ENCODE measurements at regions not wholly inside any gene's neighbourhood (a gene's known extent, or its start where the extent isn't known, plus 50 kb on each side); places are given as distances from the start of the nearest gene placed in this dataset.
A peak's percentile ranks its signal among the peaks of the same experiment; 100 is the strongest.

DNA sequence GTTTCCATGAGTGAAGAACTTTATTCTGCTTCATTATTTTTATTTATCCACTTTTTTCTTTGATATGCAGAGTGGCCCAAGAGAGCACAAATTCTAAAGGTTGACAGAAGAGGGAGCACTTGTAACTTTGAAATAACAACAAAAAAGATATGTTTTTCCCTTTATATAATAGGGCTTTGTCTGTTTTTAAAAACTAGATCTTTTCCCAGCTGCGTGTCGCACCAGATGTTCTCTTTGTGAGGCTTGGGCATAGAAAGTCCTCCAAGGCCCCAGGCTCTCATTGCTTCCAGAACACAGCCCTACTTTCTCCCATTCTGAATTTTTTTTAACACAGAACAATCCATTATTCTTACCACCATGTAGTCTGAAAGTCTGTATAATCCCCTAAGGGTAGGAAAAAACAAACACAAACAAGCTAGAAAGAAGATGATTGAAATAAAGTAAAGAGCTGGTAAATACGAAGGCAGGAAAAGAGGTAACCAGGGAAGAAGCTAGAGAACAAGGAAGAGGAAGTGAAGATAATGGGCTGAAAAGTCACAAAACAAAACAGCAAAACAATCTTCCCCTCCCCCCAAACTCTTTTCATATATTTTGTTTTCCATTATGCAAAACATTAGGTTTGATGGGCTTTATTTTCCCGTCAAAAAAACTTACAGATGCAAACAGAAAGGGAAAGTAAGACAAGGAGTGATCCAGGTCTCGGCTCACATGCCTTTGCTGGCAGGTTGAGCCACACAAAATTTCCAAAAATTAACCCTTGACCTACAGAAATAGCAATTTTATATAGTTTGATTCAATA, 160.4 kb downstream of the ABCA8 start:
- Histone ChIP-seq H2AFZ (ENCODE audit: low read depth) (no peak overlapping the region), H3K27me3 (ENCODE audit: insufficient read depth, low read depth) (no peaks in the 10 kb centered on the region), H3K36me3 (ENCODE audit: insufficient read depth) (no peaks in the 10 kb centered on the region), H3K27ac (no peak overlapping the region), H3K4me3 (IDR thresholded peaks at IDR 0.05; ENCODE audit: insufficient read depth, low read depth, low read length) (no peak overlapping the region), H3K79me2 (ENCODE audit: insufficient read depth, low read depth) (no peaks in the 10 kb centered on the region), H3K4me2 (peak overlapping the region; percentile 13; the same call in 1 of the 2 replicates), H3K9ac (no peak overlapping the region), H3K4me1 (ENCODE audit: low read depth, poor library complexity, severe bottlenecking) (no peaks in the 10 kb centered on the region), H4K20me1 (ENCODE audit: insufficient read depth) (no peaks in the 10 kb centered on the region)
- TF ChIP-seq, protein P1, sequence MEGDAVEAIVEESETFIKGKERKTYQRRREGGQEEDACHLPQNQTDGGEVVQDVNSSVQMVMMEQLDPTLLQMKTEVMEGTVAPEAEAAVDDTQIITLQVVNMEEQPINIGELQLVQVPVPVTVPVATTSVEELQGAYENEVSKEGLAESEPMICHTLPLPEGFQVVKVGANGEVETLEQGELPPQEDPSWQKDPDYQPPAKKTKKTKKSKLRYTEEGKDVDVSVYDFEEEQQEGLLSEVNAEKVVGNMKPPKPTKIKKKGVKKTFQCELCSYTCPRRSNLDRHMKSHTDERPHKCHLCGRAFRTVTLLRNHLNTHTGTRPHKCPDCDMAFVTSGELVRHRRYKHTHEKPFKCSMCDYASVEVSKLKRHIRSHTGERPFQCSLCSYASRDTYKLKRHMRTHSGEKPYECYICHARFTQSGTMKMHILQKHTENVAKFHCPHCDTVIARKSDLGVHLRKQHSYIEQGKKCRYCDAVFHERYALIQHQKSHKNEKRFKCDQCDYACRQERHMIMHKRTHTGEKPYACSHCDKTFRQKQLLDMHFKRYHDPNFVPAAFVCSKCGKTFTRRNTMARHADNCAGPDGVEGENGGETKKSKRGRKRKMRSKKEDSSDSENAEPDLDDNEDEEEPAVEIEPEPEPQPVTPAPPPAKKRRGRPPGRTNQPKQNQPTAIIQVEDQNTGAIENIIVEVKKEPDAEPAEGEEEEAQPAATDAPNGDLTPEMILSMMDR (conservative IDR thresholded peaks at IDR 0.05; ENCODE audit: low read depth, low read length) = peak; percentile 54; the same call in 1 of the 2 replicates

DNA sequence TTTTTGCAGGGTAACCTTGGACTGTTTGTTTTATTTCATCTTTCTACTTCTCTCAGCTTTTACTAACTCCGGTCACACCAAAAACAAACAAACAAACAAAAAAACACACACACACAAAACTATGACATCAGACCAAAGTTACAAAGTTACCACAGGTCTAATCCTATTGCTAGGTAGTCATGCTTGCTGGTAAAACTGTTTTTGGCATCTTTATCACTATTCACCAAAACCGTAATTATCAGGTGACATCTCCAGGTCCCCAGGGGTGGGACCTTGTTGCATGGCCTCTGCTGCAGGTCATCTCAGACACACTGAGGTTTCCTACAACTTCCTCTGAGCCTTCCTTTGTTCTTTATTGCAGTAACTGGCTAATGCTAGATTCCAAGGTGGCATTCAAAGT, 162.3 kb downstream of the ABCA8 start:
- no peak overlapping the region for H3K4me3 ChIP-seq (IDR thresholded peaks at IDR 0.05; ENCODE audit: insufficient read depth, low read depth, low read length)
- no peaks in the 10 kb centered on the region for H3K4me1 ChIP-seq (ENCODE audit: low read depth, poor library complexity, severe bottlenecking)
- H3K4me2 ChIP-seq = no peak overlapping the region
- H3K27ac ChIP-seq = no peak overlapping the region
- no peaks in the 10 kb centered on the region for H4K20me1 ChIP-seq (ENCODE audit: insufficient read depth)
- no peaks in the 10 kb centered on the region for H3K36me3 ChIP-seq (ENCODE audit: insufficient read depth)
- no peaks in the 10 kb centered on the region for H3K79me2 ChIP-seq (ENCODE audit: insufficient read depth, low read depth)
- H3K9ac ChIP-seq = no peak overlapping the region
- TF ChIP-seq, protein P1 (conservative IDR thresholded peaks at IDR 0.05; ENCODE audit: low read depth, low read length) = no peak
- H2AFZ ChIP-seq (ENCODE audit: low read depth) = no peak overlapping the region
- H3K27me3 ChIP-seq (ENCODE audit: insufficient read depth, low read depth) = no peaks in the 10 kb centered on the region

DNA sequence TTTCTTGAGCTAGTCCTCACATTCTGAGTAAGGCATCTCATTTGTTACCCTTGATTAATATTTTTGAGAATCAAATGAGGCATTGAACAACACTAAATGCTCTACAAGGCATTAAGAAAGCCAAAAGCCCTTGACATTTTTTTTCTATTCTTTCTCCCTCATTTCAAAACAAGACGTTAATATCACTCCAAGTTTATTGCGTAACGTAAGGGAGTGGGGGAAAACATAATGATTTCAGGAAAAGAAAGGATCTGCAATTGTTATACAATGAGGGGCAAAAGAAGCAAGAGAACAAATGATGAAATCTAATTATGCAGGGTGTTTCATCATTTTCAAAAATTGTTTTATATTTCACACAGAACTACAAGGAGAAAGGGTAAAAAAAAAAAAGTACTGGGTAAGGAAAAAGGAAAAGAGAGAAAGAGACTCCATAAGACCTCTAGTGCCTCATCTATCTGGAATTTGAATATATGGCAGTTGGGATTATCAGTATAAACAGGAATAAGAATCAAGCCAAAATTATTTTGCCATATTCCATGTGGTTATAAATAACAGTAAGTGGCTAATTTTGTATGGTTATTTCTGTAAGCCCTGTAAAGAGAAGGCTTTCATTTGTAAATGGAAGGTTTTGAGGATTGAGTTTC, 163.0 kb downstream of the ABCA8 start:
- no peaks in the 10 kb centered on the region for H3K4me1 ChIP-seq (ENCODE audit: low read depth, poor library complexity, severe bottlenecking)
- H3K27ac ChIP-seq = no peak overlapping the region
- no peak overlapping the region for H2AFZ ChIP-seq (ENCODE audit: low read depth)
- no peaks in the 10 kb centered on the region for H3K79me2 ChIP-seq (ENCODE audit: insufficient read depth, low read depth)
- no peaks in the 10 kb centered on the region for H3K27me3 ChIP-seq (ENCODE audit: insufficient read depth, low read depth)
- no peak overlapping the region for H3K4me2 ChIP-seq
- no peaks in the 10 kb centered on the region for H3K36me3 ChIP-seq (ENCODE audit: insufficient read depth)
- H3K4me3 ChIP-seq (IDR thresholded peaks at IDR 0.05; ENCODE audit: insufficient read depth, low read depth, low read length) = no peak overlapping the region
- H4K20me1 ChIP-seq (ENCODE audit: insufficient read depth) = no peaks in the 10 kb centered on the region
- no peak overlapping the region for H3K9ac ChIP-seq
- TF ChIP-seq, protein P1 (conservative IDR thresholded peaks at IDR 0.05; ENCODE audit: low read depth, low read length) = no peak

DNA sequence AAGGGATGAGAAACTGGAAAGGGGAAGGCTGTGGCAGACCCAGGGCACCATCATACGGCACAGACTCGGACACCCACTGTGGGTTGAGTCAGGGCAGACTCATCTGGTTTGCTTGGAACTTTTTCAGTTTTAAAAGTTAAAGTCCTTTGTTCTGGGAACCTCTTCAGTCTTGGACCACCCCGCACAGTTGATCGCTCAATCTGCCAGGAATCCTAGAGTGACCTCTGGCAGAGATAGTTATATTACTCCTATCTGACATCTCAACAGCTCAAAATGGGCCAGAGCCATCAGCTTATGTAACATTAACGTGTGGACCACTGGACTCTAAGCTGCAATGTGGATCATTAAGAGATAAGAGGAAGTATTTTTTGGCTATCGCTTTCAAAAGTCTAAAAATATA, 164.3 kb downstream of the ABCA8 start:
- no peak overlapping the region for H2AFZ ChIP-seq (ENCODE audit: low read depth)
- no peak overlapping the region for H3K9ac ChIP-seq
- TF ChIP-seq, protein P1 (conservative IDR thresholded peaks at IDR 0.05; ENCODE audit: low read depth, low read length) = no peak
- no peaks in the 10 kb centered on the region for H3K27me3 ChIP-seq (ENCODE audit: insufficient read depth, low read depth)
- H3K36me3 ChIP-seq (ENCODE audit: insufficient read depth) = no peaks in the 10 kb centered on the region
- H4K20me1 ChIP-seq (ENCODE audit: insufficient read depth) = no peaks in the 10 kb centered on the region
- no peaks in the 10 kb centered on the region for H3K4me1 ChIP-seq (ENCODE audit: low read depth, poor library complexity, severe bottlenecking)
- no peak overlapping the region for H3K27ac ChIP-seq
- H3K79me2 ChIP-seq (ENCODE audit: insufficient read depth, low read depth) = no peaks in the 10 kb centered on the region
- H3K4me3 ChIP-seq (IDR thresholded peaks at IDR 0.05; ENCODE audit: insufficient read depth, low read depth, low read length) = no peak overlapping the region
- H3K4me2 ChIP-seq = no peak overlapping the region

Measured in KMS-11 (cell line).